HCT116 (cell line): ENCODE measurements at regions not wholly inside any gene's neighbourhood (a gene's known extent, or its start where the extent isn't known, plus 50 kb on each side); places are given as distances from the start of the nearest gene placed in this dataset.
"Not testable (repeated sequence)": the region's sequence is repeated elsewhere in the genome, so short reads cannot be mapped to it uniquely, and the experiment has no call there.

ENCODE experiments used
- ATAC-seq: fragments of 200-7000 bp; cut with Tn5 transposase; 2 replicates; pipeline ENCODE4 v1.9.1; 2020; ENCODE audit warnings: mild to moderate bottlenecking, moderate library complexity
- BruUV-seq: library from RNA; stranded (reverse); fragments of 400-500 nt; replicated peaks from 2 replicates; lab custom pipeline; 2021; lab: Mats Ljungman, UMichigan
- CTCF ChIA-PET: fragments of 300-600 bp; sonication (Branson Sonifier 250); formaldehyde crosslinking; loops from one replicate; lab custom pipeline; 2021; ENCODE audit warnings: antibody characterized with exemption; lab: Charles Lee
- POLR2A ChIA-PET: fragments of 300-600, 350-600 bp; sonication (Branson Sonifier 250); formaldehyde crosslinking; loops from one replicate; lab custom pipeline; 2021; ENCODE audit warnings: antibody characterized with exemption; lab: Charles Lee
- RAD21 ChIA-PET, 2 experiments: fragments of 300-600 bp; sonication (Branson Sonifier 250); formaldehyde crosslinking; loops; one replicate each; lab custom pipeline; 2023; ENCODE audit warnings: low total read pairs in 2 of 2; ENCODE audit not compliant: uncharacterized antibody in 2 of 2, unreplicated experiment in 2 of 2, low non-redundant PET in 1 of 2; lab: Charles Lee
- DNase-seq: peaks from one replicate; pipeline ENCODE4 v3.0.0-alpha.2; 2010; ENCODE audit warnings: low read depth, low spot score
- H2AFZ ChIP-seq: fragments of 200-600 bp; shearing (Covaris generic), sonication (generic); 2 replicates; pipeline ENCODE4 v1.6.1; 2017; ENCODE audit warnings: low read depth, mixed run types, mixed read lengths, antibody characterized with exemption, low read length; ENCODE audit not compliant: poor library complexity, severe bottlenecking
- H3K27ac ChIP-seq: 2 replicates; pipeline ENCODE4 v1.5.1; 2012; ENCODE audit warnings: low read depth, low read length
- H3K27me3 ChIP-seq: fragments of 200-600 bp; sonication (generic); 2 replicates; pipeline ENCODE4 v1.6.1; 2016; ENCODE audit warnings: mixed run types, low read length, mixed read lengths; ENCODE audit not compliant: insufficient read depth
- H3K36me3 ChIP-seq, 2 experiments: fragments of 200-500 bp in 1 of 2; fragments of 200-600 bp in 1 of 2; sonication (Bioruptor generic) in 1 of 2; sonication (generic) in 1 of 2; 2 replicates each; pipeline versions ENCODE4 v1.5.1 to v1.6.1; 2014 to 2016; ENCODE audit warnings: low read length in 2 of 2, inconsistent platforms in 1 of 2, mixed read lengths in 1 of 2, mixed run types in 1 of 2; ENCODE audit not compliant: insufficient read depth in 2 of 2, control insufficient read depth in 1 of 2
- H3K4me1 ChIP-seq, 2 experiments: fragments of 200-600 bp in 1 of 2; sonication (generic) in 1 of 2; 2 replicates each; pipeline versions ENCODE4 v1.5.1 to v1.6.1; 2012 to 2017; ENCODE audit warnings: low read length in 2 of 2, inconsistent platforms in 1 of 2, mild to moderate bottlenecking in 1 of 2, mixed read lengths in 1 of 2, mixed run types in 1 of 2, moderate library complexity in 1 of 2; ENCODE audit not compliant: insufficient read depth in 2 of 2, control insufficient read depth in 1 of 2
- H3K4me2 ChIP-seq: fragments of 200-600 bp; sonication (generic); 2 replicates; pipeline ENCODE4 v1.6.1; 2017; ENCODE audit warnings: mixed run types, low read length, mixed read lengths
- H3K4me3 ChIP-seq, 2 experiments: fragments of 200-600 bp in 1 of 2; sonication (generic) in 1 of 2; replicated peaks in 1 of 2; 2 replicates each; pipeline ENCODE4 v1.5.1; 2011 to 2016; ENCODE audit warnings: low read length in 2 of 2, control low read depth in 1 of 2, low read depth in 1 of 2, mild to moderate bottlenecking in 1 of 2, mixed read lengths in 1 of 2, mixed run types in 1 of 2
- H3K79me2 ChIP-seq: fragments of 200-600 bp; sonication (generic); 2 replicates; pipeline ENCODE4 v1.6.1; 2017; ENCODE audit warnings: mild to moderate bottlenecking, mixed run types, low read length, moderate library complexity, mixed read lengths; ENCODE audit not compliant: insufficient read depth
- H3K9ac ChIP-seq: fragments of 200-600 bp; sonication (generic); 2 replicates; pipeline ENCODE4 v1.6.1; 2016; ENCODE audit warnings: low read length, mixed read lengths
- H3K9me2 ChIP-seq: fragments of 200-600 bp; sonication (generic), shearing (Covaris generic); 2 replicates; pipeline ENCODE4 v1.6.1; 2017; ENCODE audit warnings: mixed run types, mild to moderate bottlenecking, moderate library complexity; ENCODE audit not compliant: insufficient read depth
- H3K9me3 ChIP-seq, 2 experiments: fragments of 200-500 bp in 1 of 2; fragments of 200-600 bp in 1 of 2; sonication (Bioruptor generic) in 1 of 2; sonication (generic) in 1 of 2; 2 replicates each; pipeline ENCODE4 v1.6.1; 2014 to 2017; ENCODE audit warnings: low read length in 2 of 2, mixed read lengths in 2 of 2, inconsistent platforms in 1 of 2, low read depth in 1 of 2, mild to moderate bottlenecking in 1 of 2, mixed run types in 1 of 2, moderate library complexity in 1 of 2; ENCODE audit not compliant: control insufficient read depth in 1 of 2, insufficient read depth in 1 of 2
- H4K20me1 ChIP-seq: fragments of 200-600 bp; sonication (generic), shearing (Covaris generic); 2 replicates; pipeline ENCODE4 v1.6.1; 2017; ENCODE audit warnings: mixed run types, mild to moderate bottlenecking, moderate library complexity; ENCODE audit not compliant: insufficient read depth
- CEBPB ChIP-seq: IDR thresholded peaks from 2 replicates; pipeline ENCODE4 v1.6.1; 2012; ENCODE audit warnings: low read depth
- EZH2 ChIP-seq: fragments of 200-600 bp; sonication (generic); IDR thresholded peaks from 2 replicates; pipeline ENCODE4 v1.6.1; 2017; ENCODE audit warnings: antibody characterized with exemption, mixed run types
- EZH2phosphoT487 ChIP-seq: fragments of 200-600 bp; IDR thresholded peaks from 2 replicates; pipeline ENCODE4 v1.6.1; 2018; ENCODE audit warnings: antibody characterized with exemption, borderline replicate concordance
- POLR2AphosphoS5 ChIP-seq: IDR thresholded peaks from 2 replicates; pipeline ENCODE4 v1.6.1; 2011; ENCODE audit warnings: mild to moderate bottlenecking, low read depth, low read length, moderate library complexity
- SP1 ChIP-seq: IDR thresholded peaks from 2 replicates; pipeline ENCODE4 v1.6.1; 2012; ENCODE audit warnings: low read depth
- TCF7L2 ChIP-seq: IDR thresholded peaks from 2 replicates; pipeline ENCODE4 v1.7.0; 2011; ENCODE audit warnings: borderline replicate concordance, inconsistent platforms; ENCODE audit not compliant: insufficient read depth, insufficient read length; ENCODE audit errors: extremely low read depth
- YY1 ChIP-seq: IDR thresholded peaks from 2 replicates; pipeline ENCODE4 v1.6.1; 2011; ENCODE audit warnings: low read length, low read depth, moderate library complexity, mild to moderate bottlenecking; ENCODE audit not compliant: insufficient replicate concordance; ENCODE audit errors: extremely low read depth
- ZNF274 ChIP-seq: fragments of 200-500 bp; sonication (Bioruptor generic); IDR thresholded peaks from 2 replicates; pipeline ENCODE4 v1.6.1; 2014; ENCODE audit warnings: mild to moderate bottlenecking, low read depth, low read length, inconsistent platforms
- intact Hi-C: fragments of 100-400 bp; cut with micrococcal nuclease; formaldehyde crosslinking; loops from 2 replicates; pipeline ENCODE4 v1.10.0; 2022
- TF ChIP-seq, protein P1 (sequence below): IDR thresholded peaks from 2 replicates; pipeline ENCODE4 v1.6.1; 2011; ENCODE audit warnings: mild to moderate bottlenecking, low read length, moderate library complexity; ENCODE audit not compliant: insufficient replicate concordance; ENCODE audit errors: extremely low read depth
- TF ChIP-seq, protein P2 (sequence below): IDR thresholded peaks from 2 replicates; pipeline ENCODE4 v1.6.1; 2012; ENCODE audit warnings: low read depth

DNA sequence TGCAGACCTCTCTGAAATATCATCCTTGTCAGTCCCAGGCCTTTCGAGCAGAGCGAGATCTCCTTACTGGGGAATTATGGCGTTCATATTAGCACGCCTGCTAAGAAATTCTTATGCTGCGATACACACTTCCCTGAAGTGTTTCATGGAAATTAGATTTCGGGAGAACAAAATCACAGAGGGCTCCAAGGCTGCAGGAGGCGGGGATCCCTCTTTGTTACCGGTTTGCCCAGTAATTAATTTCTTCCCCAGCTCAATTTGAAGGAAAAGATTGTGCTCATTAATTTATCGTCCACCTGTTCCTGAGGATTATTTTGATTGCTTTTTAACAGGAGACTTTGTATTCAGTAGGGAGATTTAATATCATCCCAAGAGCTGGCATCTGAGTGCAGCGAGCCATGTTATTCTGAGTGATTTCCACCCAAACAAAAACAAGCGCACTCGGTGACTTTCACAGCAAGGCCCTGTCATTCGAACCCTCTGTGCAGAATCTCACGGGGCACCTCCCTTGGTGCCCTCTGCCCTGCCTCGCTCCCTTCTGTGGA is 202.3 kb upstream of the GALNT2 start:
- H3K9me2 ChIP-seq: no peaks in the 10 kb centered on the region
- ChIA-PET CTCF (no interaction called here), POLR2A (no interaction called here)
- H3K27ac ChIP-seq: no peak overlapping the region
- no peak overlapping the region for H2AFZ ChIP-seq
- TF ChIP-seq SP1: no peak
- TF ChIP-seq, protein P1, sequence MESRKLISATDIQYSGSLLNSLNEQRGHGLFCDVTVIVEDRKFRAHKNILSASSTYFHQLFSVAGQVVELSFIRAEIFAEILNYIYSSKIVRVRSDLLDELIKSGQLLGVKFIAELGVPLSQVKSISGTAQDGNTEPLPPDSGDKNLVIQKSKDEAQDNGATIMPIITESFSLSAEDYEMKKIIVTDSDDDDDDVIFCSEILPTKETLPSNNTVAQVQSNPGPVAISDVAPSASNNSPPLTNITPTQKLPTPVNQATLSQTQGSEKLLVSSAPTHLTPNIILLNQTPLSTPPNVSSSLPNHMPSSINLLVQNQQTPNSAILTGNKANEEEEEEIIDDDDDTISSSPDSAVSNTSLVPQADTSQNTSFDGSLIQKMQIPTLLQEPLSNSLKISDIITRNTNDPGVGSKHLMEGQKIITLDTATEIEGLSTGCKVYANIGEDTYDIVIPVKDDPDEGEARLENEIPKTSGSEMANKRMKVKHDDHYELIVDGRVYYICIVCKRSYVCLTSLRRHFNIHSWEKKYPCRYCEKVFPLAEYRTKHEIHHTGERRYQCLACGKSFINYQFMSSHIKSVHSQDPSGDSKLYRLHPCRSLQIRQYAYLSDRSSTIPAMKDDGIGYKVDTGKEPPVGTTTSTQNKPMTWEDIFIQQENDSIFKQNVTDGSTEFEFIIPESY: no peak
- TF ChIP-seq CEBPB: no peak
- TF ChIP-seq TCF7L2: no peak
- TF ChIP-seq POLR2AphosphoS5: no peak
- no peak for TF ChIP-seq EZH2phosphoT487
- TF ChIP-seq ZNF274: no peak
- TF ChIP-seq YY1: no peak
- TF ChIP-seq, protein P2, sequence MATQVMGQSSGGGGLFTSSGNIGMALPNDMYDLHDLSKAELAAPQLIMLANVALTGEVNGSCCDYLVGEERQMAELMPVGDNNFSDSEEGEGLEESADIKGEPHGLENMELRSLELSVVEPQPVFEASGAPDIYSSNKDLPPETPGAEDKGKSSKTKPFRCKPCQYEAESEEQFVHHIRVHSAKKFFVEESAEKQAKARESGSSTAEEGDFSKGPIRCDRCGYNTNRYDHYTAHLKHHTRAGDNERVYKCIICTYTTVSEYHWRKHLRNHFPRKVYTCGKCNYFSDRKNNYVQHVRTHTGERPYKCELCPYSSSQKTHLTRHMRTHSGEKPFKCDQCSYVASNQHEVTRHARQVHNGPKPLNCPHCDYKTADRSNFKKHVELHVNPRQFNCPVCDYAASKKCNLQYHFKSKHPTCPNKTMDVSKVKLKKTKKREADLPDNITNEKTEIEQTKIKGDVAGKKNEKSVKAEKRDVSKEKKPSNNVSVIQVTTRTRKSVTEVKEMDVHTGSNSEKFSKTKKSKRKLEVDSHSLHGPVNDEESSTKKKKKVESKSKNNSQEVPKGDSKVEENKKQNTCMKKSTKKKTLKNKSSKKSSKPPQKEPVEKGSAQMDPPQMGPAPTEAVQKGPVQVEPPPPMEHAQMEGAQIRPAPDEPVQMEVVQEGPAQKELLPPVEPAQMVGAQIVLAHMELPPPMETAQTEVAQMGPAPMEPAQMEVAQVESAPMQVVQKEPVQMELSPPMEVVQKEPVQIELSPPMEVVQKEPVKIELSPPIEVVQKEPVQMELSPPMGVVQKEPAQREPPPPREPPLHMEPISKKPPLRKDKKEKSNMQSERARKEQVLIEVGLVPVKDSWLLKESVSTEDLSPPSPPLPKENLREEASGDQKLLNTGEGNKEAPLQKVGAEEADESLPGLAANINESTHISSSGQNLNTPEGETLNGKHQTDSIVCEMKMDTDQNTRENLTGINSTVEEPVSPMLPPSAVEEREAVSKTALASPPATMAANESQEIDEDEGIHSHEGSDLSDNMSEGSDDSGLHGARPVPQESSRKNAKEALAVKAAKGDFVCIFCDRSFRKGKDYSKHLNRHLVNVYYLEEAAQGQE: no peak
- no peak for TF ChIP-seq EZH2
- TF ChIP-seq, all 23 proteins: peak for 0
- no peak overlapping the region for H3K9ac ChIP-seq
- ATAC-seq (no peak), DNase-seq (no peak)
- RAD21 ChIA-PET: no interaction called here
- no peaks in the 10 kb centered on the region for H3K4me1 ChIP-seq
- no peaks in the 10 kb centered on the region for H3K79me2 ChIP-seq
- H3K9me3 ChIP-seq: no peaks in the 10 kb centered on the region
- no peak overlapping the region for H3K4me3 ChIP-seq
- no peak overlapping the region for H3K4me2 ChIP-seq
- no peaks in the 10 kb centered on the region for H4K20me1 ChIP-seq
- intact Hi-C loops: no loop called here
- H3K36me3 ChIP-seq: no peaks in the 10 kb centered on the region
- 0 out of 2 replicates have a peak, but pooled peaks cover 2% of the 10 kb centered on the region for H3K27me3 ChIP-seq
- BruUV-seq: no TSS peak

DNA sequence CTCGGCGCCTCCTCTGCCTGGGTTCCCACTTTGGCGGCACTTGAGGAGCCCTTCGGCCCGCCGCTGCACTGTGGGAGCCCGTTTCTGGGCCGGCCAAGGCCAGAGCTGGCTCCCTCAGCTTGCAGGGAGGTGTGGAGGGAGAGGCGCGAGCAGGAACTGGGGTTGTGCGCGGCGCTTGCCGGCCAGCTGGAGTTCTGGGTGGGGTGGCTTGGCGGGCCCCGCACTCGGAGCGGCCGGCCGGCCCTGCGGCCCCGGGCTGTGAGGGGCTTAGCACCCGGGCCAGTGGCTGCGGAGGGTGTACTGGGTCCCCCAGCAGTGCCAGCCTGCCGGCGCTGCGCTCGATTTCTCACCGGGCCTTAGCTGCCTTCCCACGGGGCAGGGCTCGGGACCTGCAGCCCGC is 201.7 kb upstream of the GALNT2 start:
- ATAC-seq, DNase-seq, H3K9me3 ChIP-seq, H3K9ac ChIP-seq, H3K36me3 ChIP-seq, H3K27ac ChIP-seq, H3K9me2 ChIP-seq, H3K4me2 ChIP-seq, RAD21 ChIA-PET, H3K4me3 ChIP-seq, H3K79me2 ChIP-seq, POLR2A ChIA-PET, H2AFZ ChIP-seq, H3K27me3 ChIP-seq, intact Hi-C loops, H3K4me1 ChIP-seq, BruUV-seq, CTCF ChIA-PET, H4K20me1 ChIP-seq: not testable (repeated sequence)
